ENCODE measurements at regions not wholly inside any gene's neighbourhood (a gene's known extent, or its start where the extent isn't known, plus 50 kb on each side); places are given as distances from the start of the nearest gene placed in this dataset.

- intact Hi-C loops (cut with DNase I): no loop called here
- TF ChIP-seq POLR2A (IDR thresholded peaks at IDR 0.05) (no peak), EP300 (IDR thresholded peaks at IDR 0.05) (no peak), POLR2AphosphoS5 (IDR thresholded peaks at IDR 0.05) (no peak), CTCF (IDR thresholded peaks at IDR 0.05) (no peak)
Measured at GRCh38 chr18:78833833-78834232, 145.8 kb upstream of the SALL3 start.

GRCh38 chr18:78836838-78837237 lies 142.8 kb upstream of the SALL3 start:
- TF ChIP-seq POLR2A (IDR thresholded peaks at IDR 0.05) (no peak), POLR2AphosphoS5 (IDR thresholded peaks at IDR 0.05) (no peak), EP300 (IDR thresholded peaks at IDR 0.05) (no peak), CTCF (IDR thresholded peaks at IDR 0.05) (no peak)
- H3K4me1 ChIP-seq: no peaks in the 10 kb centered on the region
- H3K27me3 ChIP-seq: no peaks in the 10 kb centered on the region
- H3K36me3 ChIP-seq: no peaks in the 10 kb centered on the region
- no peak overlapping the region for H3K4me3 ChIP-seq
- intact Hi-C loops (cut with DNase I): no loop called here
- no peaks in the 10 kb centered on the region for H3K9me3 ChIP-seq
- DNase-seq: no peak
- H3K27ac ChIP-seq: no peak overlapping the region
- WGBS, 2 donors: 87 to 95% methylated on average over 6 of the region's 6 CpGs

More at GRCh38 chr18:78833833-78834232, 145.8 kb upstream of the SALL3 start:
- Histone ChIP-seq H3K27me3 (no peaks in the 10 kb centered on the region), H3K27ac (no peak overlapping the region), H3K9me3 (no peaks in the 10 kb centered on the region), H3K4me1 (no peaks in the 10 kb centered on the region), H3K4me3 (no peak overlapping the region), H3K36me3 (no peaks in the 10 kb centered on the region)
- 82 to 85% methylated on average over 11 of the region's 11 CpGs for WGBS, 2 donors
- no peak for DNase-seq

- no peaks in the 10 kb centered on the region for H3K9me3 ChIP-seq
- no peak overlapping the region for H3K4me3 ChIP-seq
- DNase-seq: no peak
- TF ChIP-seq CTCF (IDR thresholded peaks at IDR 0.05) (no peak), POLR2A (IDR thresholded peaks at IDR 0.05) (no peak), EP300 (IDR thresholded peaks at IDR 0.05) (no peak), POLR2AphosphoS5 (IDR thresholded peaks at IDR 0.05) (no peak)
- no peaks in the 10 kb centered on the region for H3K4me1 ChIP-seq
- 83 to 90% methylated on average over 14 of the region's 14 CpGs for WGBS, 2 donors
- no peaks in the 10 kb centered on the region for H3K36me3 ChIP-seq
- intact Hi-C loops (cut with DNase I): no loop called here
- H3K27ac ChIP-seq: no peak overlapping the region
- H3K27me3 ChIP-seq: peaks cover 0 to 4% (median 0%) of the 10 kb centered on the region in 3 donors
Measured at GRCh38 chr18:78837754-78838153, 141.9 kb upstream of the SALL3 start.

- DNase-seq: no peak
- Histone ChIP-seq H3K4me1 (no peaks in the 10 kb centered on the region), H3K9me3 (no peaks in the 10 kb centered on the region), H3K4me3 (no peak overlapping the region), H3K27me3 (peaks cover 0 to 4% (median 0%) of the 10 kb centered on the region in 3 donors), H3K27ac (no peak overlapping the region), H3K36me3 (no peaks in the 10 kb centered on the region)
- intact Hi-C loops (cut with DNase I): no loop called here
- TF ChIP-seq POLR2AphosphoS5 (IDR thresholded peaks at IDR 0.05): no peak
- WGBS, 2 donors: 95% methylated on average over 7 of the region's 7 CpGs
Measured at GRCh38 chr18:78838183-78838582, 141.4 kb upstream of the SALL3 start.

GRCh38 chr18:78849046-78849445 lies 130.6 kb upstream of the SALL3 start:
- peaks cover 0 to 9% (median 6%) of the 10 kb centered on the region in 4 donors for H3K9me3 ChIP-seq
- H3K4me3 ChIP-seq: no peak overlapping the region
- 89 to 91% methylated on average over 5 of the region's 5 CpGs for WGBS, 2 donors
- no peaks in the 10 kb centered on the region for H3K36me3 ChIP-seq
- H3K27ac ChIP-seq: no peak overlapping the region
- H3K4me1 ChIP-seq: no peaks in the 10 kb centered on the region
- DNase-seq: no peak
- intact Hi-C loops (cut with DNase I): no loop called here
- TF ChIP-seq EP300 (IDR thresholded peaks at IDR 0.05) (no peak), POLR2A (IDR thresholded peaks at IDR 0.05) (no peak), POLR2AphosphoS5 (IDR thresholded peaks at IDR 0.05) (no peak), CTCF (IDR thresholded peaks at IDR 0.05) (no peak)
- no peaks in the 10 kb centered on the region for H3K27me3 ChIP-seq

All from sigmoid colon (tissue), 6 donors.